B cell (primary cell): ENCODE measurements at regions not wholly inside any gene's neighbourhood (a gene's known extent, or its start where the extent isn't known, plus 50 kb on each side); places are given as distances from the start of the nearest gene placed in this dataset.

Source experiments
- ATAC-seq: fragments of 200-7000 bp; cut with Tn5 transposase; one replicate; pipeline ENCODE4 v1.10.0; 2021; ENCODE audit warnings: low read depth, mild to moderate bottlenecking, moderate number of reproducible peaks, moderate library complexity
- CTCF ChIA-PET: fragments of 350-600 bp; sonication (Branson Sonifier 250); formaldehyde crosslinking; loops from one replicate; lab custom pipeline; 2021; ENCODE audit warnings: antibody characterized with exemption, inconsistent platforms; lab: Charles Lee
- POLR2A ChIA-PET: fragments of 350-600 bp; sonication (Branson Sonifier 250); formaldehyde crosslinking; loops from one replicate; lab custom pipeline; 2021; ENCODE audit warnings: antibody characterized with exemption; lab: Charles Lee
- DNase-seq: peaks from one replicate; pipeline ENCODE4 v3.0.0; 2013
- H2AFZ ChIP-seq: 2 replicates; pipeline ENCODE4 v1.6.1; 2012; ENCODE audit warnings: mild to moderate bottlenecking, low read depth, low read length; ENCODE audit not compliant: insufficient read depth, poor library complexity, severe bottlenecking
- H3K27ac ChIP-seq, 2 donors: 1 replicate in 1 of 2; 2 replicates in 1 of 2; pipeline ENCODE4 v1.5.1; 2012 to 2013; ENCODE audit warnings: low read length in 2 of 2, mild to moderate bottlenecking in 2 of 2, moderate library complexity in 1 of 2
- H3K27me3 ChIP-seq, 4 experiments: fragments of 200-600 bp in 1 of 4; sonication (generic) in 1 of 4; replicated peaks in 1 of 4; 1 replicate in 2 of 4; 2 replicates in 2 of 4; pipeline versions ENCODE4 v1.6.1 to v1.7.0; 2013 to 2016; ENCODE audit warnings: low read length in 3 of 4, mild to moderate bottlenecking in 2 of 4, mixed read lengths in 1 of 4, moderate library complexity in 1 of 4; ENCODE audit not compliant: insufficient read depth in 4 of 4, control insufficient read depth in 3 of 4; ENCODE audit errors: control extremely low read depth in 1 of 4
- H3K36me3 ChIP-seq, 2 experiments: replicated peaks in 1 of 2; 1 replicate in 1 of 2; 2 replicates in 1 of 2; pipeline versions ENCODE4 v1.6.1 to v1.7.1; 2013; ENCODE audit warnings: low read length in 1 of 2; ENCODE audit not compliant: insufficient read depth in 2 of 2, control insufficient read depth in 1 of 2; ENCODE audit errors: control extremely low read depth in 1 of 2, extremely low read depth in 1 of 2
- H3K4me1 ChIP-seq, 2 donors: fragments of 200-600 bp in 1 of 2; sonication (generic) in 1 of 2; 1 replicate in 1 of 2; 2 replicates in 1 of 2; pipeline versions ENCODE4 v1.5.1 to v1.6.1; 2013 to 2017; ENCODE audit warnings: low read length in 2 of 2; ENCODE audit not compliant: control insufficient read depth in 2 of 2, insufficient read depth in 2 of 2
- H3K4me2 ChIP-seq: replicated peaks from 2 replicates; pipeline ENCODE3; 2012; ENCODE audit warnings: mild to moderate bottlenecking, low read depth, low read length; ENCODE audit not compliant: poor library complexity, severe bottlenecking
- H3K4me3 ChIP-seq, 5 experiments: fragments of 200-600 bp in 1 of 5; sonication (generic) in 1 of 5; 1 replicate in 3 of 5; 2 replicates in 2 of 5; pipeline versions ENCODE4 v1.5.1 to v1.7.0; 2011 to 2016; ENCODE audit warnings: low read length in 4 of 5, mild to moderate bottlenecking in 4 of 5, low read depth in 2 of 5, control low read depth in 1 of 5, moderate library complexity in 1 of 5; ENCODE audit not compliant: insufficient read depth in 1 of 5; ENCODE audit errors: control extremely low read depth in 1 of 5, extremely low read depth in 1 of 5
- H3K79me2 ChIP-seq: fragments of 200-600 bp; sonication (generic); one replicate; pipeline ENCODE4 v1.6.0; 2016; ENCODE audit warnings: low read length; ENCODE audit not compliant: control insufficient read depth, insufficient read depth
- H3K9ac ChIP-seq: fragments of 200-600 bp; sonication (generic); 2 replicates; pipeline ENCODE4 v1.6.1; 2017; ENCODE audit warnings: mild to moderate bottlenecking, low read length, moderate library complexity
- H3K9me3 ChIP-seq, 3 donors: one replicate each; pipeline versions ENCODE4 v1.6.1 to v1.7.1; 2013; ENCODE audit warnings: low read length in 2 of 3; ENCODE audit not compliant: control insufficient read depth in 2 of 3, insufficient read depth in 1 of 3; ENCODE audit errors: control extremely low read depth in 1 of 3
- H4K20me1 ChIP-seq: 2 replicates; pipeline ENCODE4 v1.6.0; 2012; ENCODE audit warnings: mild to moderate bottlenecking, low read length; ENCODE audit not compliant: insufficient read depth, control insufficient read depth, poor library complexity, severe bottlenecking
- H3K27ac Mint-ChIP-seq: one replicate; pipeline ENCODE4 v1.8.0; 2021; ENCODE audit warnings: mixed read lengths
- H3K27me3 Mint-ChIP-seq: one replicate; pipeline ENCODE4 v1.8.0; 2021; ENCODE audit warnings: mixed read lengths
- H3K4me1 Mint-ChIP-seq: one replicate; pipeline ENCODE4 v1.8.0; 2021; ENCODE audit warnings: mixed read lengths
- H3K4me3 Mint-ChIP-seq: one replicate; pipeline ENCODE4 v1.8.0; 2021; ENCODE audit warnings: mixed read lengths
- H3K9me3 Mint-ChIP-seq: one replicate; pipeline ENCODE4 v1.8.0; 2022; ENCODE audit warnings: mixed read lengths; ENCODE audit not compliant: insufficient read depth
- CTCF ChIP-seq: fragments of 200-600 bp; IDR thresholded peaks from one replicate; pipeline ENCODE4 v1.8.0; 2022; ENCODE audit warnings: antibody characterized with exemption, mild to moderate bottlenecking
- EZH2 ChIP-seq: IDR thresholded peaks from 2 replicates; pipeline ENCODE4 v1.6.1; 2012; ENCODE audit warnings: borderline replicate concordance, low read depth, mild to moderate bottlenecking, moderate library complexity, low read length; ENCODE audit not compliant: insufficient read depth, poor library complexity, severe bottlenecking
- WGBS: methylation state at CpG from one replicate; pipeline ENCODE4 v1.1.5; 2013; ENCODE audit warnings: missing lambda C conversion rate; ENCODE audit not compliant: insufficient coverage; 5-methylcytosine and 5-hydroxymethylcytosine counted together
- intact Hi-C: fragments of 100-400 bp; cut with micrococcal nuclease; formaldehyde crosslinking; loops from one replicate; pipeline ENCODE4 v1.10.0; 2022

GRCh38 chrY:12553909-12554308 is 147.1 kb upstream of the USP9Y start:
- no peak overlapping the region for H3K27ac ChIP-seq
- no peaks in the 10 kb centered on the region for H4K20me1 ChIP-seq
- Mint-ChIP-seq H3K4me3 (no peak overlapping the region), H3K4me1 (no peaks in the 10 kb centered on the region), H3K27ac (no peak overlapping the region), H3K27me3 (no peaks in the 10 kb centered on the region), H3K9me3 (no peaks in the 10 kb centered on the region)
- ATAC-seq (no peak), DNase-seq (no peak)
- H3K9me3 ChIP-seq, result no peaks in the 10 kb centered on the region
- no CpG with 5 or more reads among the region's 1 CpG for WGBS
- intact Hi-C loops, result no loop called here
- no peak overlapping the region for H2AFZ ChIP-seq
- ChIA-PET POLR2A (no interaction called here), CTCF (no interaction called here)
- H3K36me3 ChIP-seq, result no peaks in the 10 kb centered on the region
- H3K79me2 ChIP-seq, result no peaks in the 10 kb centered on the region
- no peak for TF ChIP-seq CTCF
- no peak for TF ChIP-seq EZH2
- no peaks in the 10 kb centered on the region for H3K27me3 ChIP-seq
- H3K9ac ChIP-seq, result no peak overlapping the region
- no peaks in the 10 kb centered on the region for H3K4me1 ChIP-seq
- no peak overlapping the region for H3K4me3 ChIP-seq
- H3K4me2 ChIP-seq, result no peak overlapping the region

GRCh38 chrY:12555005-12555404 is 146.0 kb upstream of the USP9Y start:
- H3K27me3 ChIP-seq, result no peaks in the 10 kb centered on the region
- no peak for ATAC-seq
- no peak for DNase-seq
- no peaks in the 10 kb centered on the region for H3K4me1 ChIP-seq
- Mint-ChIP-seq H3K27ac (no peak overlapping the region), H3K9me3 (no peaks in the 10 kb centered on the region), H3K4me3 (no peak overlapping the region), H3K27me3 (no peaks in the 10 kb centered on the region), H3K4me1 (no peaks in the 10 kb centered on the region)
- no CpG with 5 or more reads among the region's 1 CpG for WGBS
- no peak overlapping the region for H3K27ac ChIP-seq
- H3K9me3 ChIP-seq, result no peaks in the 10 kb centered on the region
- H3K4me3 ChIP-seq, result no peak overlapping the region
- H4K20me1 ChIP-seq, result no peaks in the 10 kb centered on the region
- no peak overlapping the region for H3K9ac ChIP-seq
- H3K79me2 ChIP-seq, result no peaks in the 10 kb centered on the region
- TF ChIP-seq CTCF (no peak), EZH2 (no peak)
- no peak overlapping the region for H3K4me2 ChIP-seq
- no peaks in the 10 kb centered on the region for H3K36me3 ChIP-seq
- ChIA-PET CTCF (no interaction called here), POLR2A (no interaction called here)
- intact Hi-C loops, result no loop called here
- H2AFZ ChIP-seq, result no peak overlapping the region
